ENCODE measurements at regions not wholly inside any gene's neighbourhood (a gene's known extent, or its start where the extent isn't known, plus 50 kb on each side); places are given as distances from the start of the nearest gene placed in this dataset.

DNA sequence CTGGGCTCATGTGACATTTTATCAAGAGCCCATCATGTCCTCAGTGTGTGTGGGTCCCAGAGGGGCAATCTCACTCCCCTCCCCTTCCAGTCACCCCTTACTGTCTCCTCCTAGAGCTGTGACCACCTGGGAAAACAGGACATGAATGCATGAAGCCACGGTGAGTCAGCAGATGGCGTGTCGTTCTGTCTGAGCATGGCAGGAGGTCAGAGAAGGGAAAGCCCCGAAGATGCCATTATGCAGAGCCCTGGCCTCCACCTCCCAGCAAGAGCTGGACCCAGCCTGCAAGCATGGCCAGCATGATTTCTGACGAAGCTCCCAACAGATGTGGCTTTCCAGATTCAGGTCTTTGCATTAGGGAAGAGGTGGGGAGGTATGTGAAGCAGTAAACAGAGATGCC is 118.5 kb downstream of the TLE3 start:
- in situ Hi-C loops (cut with MboI; ENCODE audit: low sequenced_read_pairs): no loop called here
- no peak overlapping the region for H3K56ac ChIP-seq (ENCODE audit: extremely low read depth, insufficient read depth, low read length)
- CTCF ChIA-PET: no interaction called here
- WGBS, 2 experiments (ENCODE audit: extremely low coverage in 2 of 2, insufficient read length in 1 of 2): no CpG with 5 or more reads among the region's 5 CpGs
- POLR2A ChIA-PET (ENCODE audit: unreplicated experiment): no interaction called here
- H2BK120ac ChIP-seq (ENCODE audit: low read depth, low read length): no peak overlapping the region
- H2BK20ac ChIP-seq (ENCODE audit: low read depth, low read length): no peak overlapping the region
- H3K23ac ChIP-seq (ENCODE audit: low read depth, low read length): no peak overlapping the region
- H2AFZ ChIP-seq (replicated peaks; ENCODE audit: low read length, poor library complexity): no peak overlapping the region
- H2AK9ac ChIP-seq (replicated peaks; ENCODE audit: low read depth, low read length, poor library complexity): no peak overlapping the region
- H4K91ac ChIP-seq (ENCODE audit: insufficient read depth, low read depth, low read length): no peak overlapping the region
- no peak overlapping the region for H2AK5ac ChIP-seq (ENCODE audit: low read depth, low read length)
- no peak overlapping the region for H3K27ac ChIP-seq (ENCODE audit: insufficient read depth, low read length)
- no peak for TF ChIP-seq MAFK (IDR thresholded peaks at IDR 0.05; ENCODE audit: low read depth, low read length)
- TF ChIP-seq POLR2A (IDR thresholded peaks at IDR 0.05; ENCODE audit: low read depth, low read length): no peak
- no peak for TF ChIP-seq FOS (IDR thresholded peaks at IDR 0.05; ENCODE audit: low read depth, low read length)
- no peak for TF ChIP-seq SMC3 (IDR thresholded peaks at IDR 0.05; ENCODE audit: low read depth, low read length)
- TF ChIP-seq MAZ (IDR thresholded peaks at IDR 0.05; ENCODE audit: borderline replicate concordance, low read depth, low read length): no peak
- TF ChIP-seq CEBPB (IDR thresholded peaks at IDR 0.05; ENCODE audit: low read depth, low read length): no peak
- no peak for TF ChIP-seq RCOR1 (IDR thresholded peaks at IDR 0.05; ENCODE audit: insufficient replicate concordance, low read length)
- TF ChIP-seq, protein P1, sequence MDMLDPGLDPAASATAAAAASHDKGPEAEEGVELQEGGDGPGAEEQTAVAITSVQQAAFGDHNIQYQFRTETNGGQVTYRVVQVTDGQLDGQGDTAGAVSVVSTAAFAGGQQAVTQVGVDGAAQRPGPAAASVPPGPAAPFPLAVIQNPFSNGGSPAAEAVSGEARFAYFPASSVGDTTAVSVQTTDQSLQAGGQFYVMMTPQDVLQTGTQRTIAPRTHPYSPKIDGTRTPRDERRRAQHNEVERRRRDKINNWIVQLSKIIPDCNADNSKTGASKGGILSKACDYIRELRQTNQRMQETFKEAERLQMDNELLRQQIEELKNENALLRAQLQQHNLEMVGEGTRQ (IDR thresholded peaks at IDR 0.05; ENCODE audit: low read depth, low read length): no peak
- TF ChIP-seq RFX5 (IDR thresholded peaks at IDR 0.05; ENCODE audit: low read depth, low read length): no peak
- TF ChIP-seq CHD1 (IDR thresholded peaks at IDR 0.05; ENCODE audit: low read depth, low read length): no peak
- TF ChIP-seq NFE2L2 (IDR thresholded peaks at IDR 0.05; ENCODE audit: low read depth, low read length): no peak
- no peak for TF ChIP-seq BHLHE40 (IDR thresholded peaks at IDR 0.05; ENCODE audit: low read depth, low read length)
- TF ChIP-seq RAD21 (IDR thresholded peaks at IDR 0.05; ENCODE audit: low read length): no peak
- TF ChIP-seq, protein P2, sequence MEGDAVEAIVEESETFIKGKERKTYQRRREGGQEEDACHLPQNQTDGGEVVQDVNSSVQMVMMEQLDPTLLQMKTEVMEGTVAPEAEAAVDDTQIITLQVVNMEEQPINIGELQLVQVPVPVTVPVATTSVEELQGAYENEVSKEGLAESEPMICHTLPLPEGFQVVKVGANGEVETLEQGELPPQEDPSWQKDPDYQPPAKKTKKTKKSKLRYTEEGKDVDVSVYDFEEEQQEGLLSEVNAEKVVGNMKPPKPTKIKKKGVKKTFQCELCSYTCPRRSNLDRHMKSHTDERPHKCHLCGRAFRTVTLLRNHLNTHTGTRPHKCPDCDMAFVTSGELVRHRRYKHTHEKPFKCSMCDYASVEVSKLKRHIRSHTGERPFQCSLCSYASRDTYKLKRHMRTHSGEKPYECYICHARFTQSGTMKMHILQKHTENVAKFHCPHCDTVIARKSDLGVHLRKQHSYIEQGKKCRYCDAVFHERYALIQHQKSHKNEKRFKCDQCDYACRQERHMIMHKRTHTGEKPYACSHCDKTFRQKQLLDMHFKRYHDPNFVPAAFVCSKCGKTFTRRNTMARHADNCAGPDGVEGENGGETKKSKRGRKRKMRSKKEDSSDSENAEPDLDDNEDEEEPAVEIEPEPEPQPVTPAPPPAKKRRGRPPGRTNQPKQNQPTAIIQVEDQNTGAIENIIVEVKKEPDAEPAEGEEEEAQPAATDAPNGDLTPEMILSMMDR (conservative IDR thresholded peaks at IDR 0.05; ENCODE audit: low read depth, low read length): no peak
- TF ChIP-seq, protein P3, sequence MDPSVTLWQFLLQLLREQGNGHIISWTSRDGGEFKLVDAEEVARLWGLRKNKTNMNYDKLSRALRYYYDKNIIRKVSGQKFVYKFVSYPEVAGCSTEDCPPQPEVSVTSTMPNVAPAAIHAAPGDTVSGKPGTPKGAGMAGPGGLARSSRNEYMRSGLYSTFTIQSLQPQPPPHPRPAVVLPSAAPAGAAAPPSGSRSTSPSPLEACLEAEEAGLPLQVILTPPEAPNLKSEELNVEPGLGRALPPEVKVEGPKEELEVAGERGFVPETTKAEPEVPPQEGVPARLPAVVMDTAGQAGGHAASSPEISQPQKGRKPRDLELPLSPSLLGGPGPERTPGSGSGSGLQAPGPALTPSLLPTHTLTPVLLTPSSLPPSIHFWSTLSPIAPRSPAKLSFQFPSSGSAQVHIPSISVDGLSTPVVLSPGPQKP (IDR thresholded peaks at IDR 0.05; ENCODE audit: borderline replicate concordance, low read depth, low read length): no peak
- no peak for TF ChIP-seq MXI1 (IDR thresholded peaks at IDR 0.05; ENCODE audit: borderline replicate concordance, low read depth, low read length)
- H4K5ac ChIP-seq (ENCODE audit: low read depth, low read length): no peak overlapping the region
- no peak overlapping the region for H3K4ac ChIP-seq (ENCODE audit: low read depth, low read length)
- H3K9me1 ChIP-seq (ENCODE audit: insufficient read depth, low read length): no peaks in the 10 kb centered on the region
- no peak overlapping the region for H3K4me2 ChIP-seq (ENCODE audit: low read depth, low read length)
- H3K14ac ChIP-seq (replicated peaks; ENCODE audit: low read depth, low read length): no peak overlapping the region
- BruUV-seq (replicated peaks): no TSS peak
- H3K27me3 ChIP-seq (ENCODE audit: control insufficient read depth, insufficient read depth, low read length): peaks cover 37% of the 10 kb centered on the region
- no peak overlapping the region for H2BK5ac ChIP-seq (ENCODE audit: low read depth, low read length, poor library complexity, severe bottlenecking)
- H3K4me1 ChIP-seq (ENCODE audit: control insufficient read depth, insufficient read depth, low read length): no peaks in the 10 kb centered on the region
- H3K4me3 ChIP-seq (ENCODE audit: insufficient read depth, low read depth, low read length): no peak overlapping the region
- peak; percentile 18 for DNase-seq
- no peak overlapping the region for H2BK15ac ChIP-seq (ENCODE audit: low read depth, low read length)
- no peak overlapping the region for H3K9ac ChIP-seq (ENCODE audit: low read depth, low read length)
- no peaks in the 10 kb centered on the region for H3K9me3 ChIP-seq (ENCODE audit: control insufficient read depth, insufficient read depth, low read length)
- dilution Hi-C loops (cut with HindIII; ENCODE audit: low sequenced_read_pairs, unreplicated experiment): no loop called here
- H3K18ac ChIP-seq (ENCODE audit: low read depth, low read length): no peak overlapping the region
- no peak overlapping the region for H4K8ac ChIP-seq (ENCODE audit: low read depth in 2 of 2, low read length in 2 of 2)
- H3K79me1 ChIP-seq (ENCODE audit: low read depth in 1 of 2, low read length in 2 of 2): no peaks in the 10 kb centered on the region
- no peaks in the 10 kb centered on the region for H3K36me3 ChIP-seq (ENCODE audit: control insufficient read depth, insufficient read depth, low read length)
- 0 out of 2 replicates have a peak, but pooled peaks cover 4% of the 10 kb centered on the region for H4K20me1 ChIP-seq (ENCODE audit: insufficient read depth, low read length)
- no peak for ATAC-seq (ENCODE audit: low read depth)
- intact Hi-C loops (cut with micrococcal nuclease): loop anchor here (10.0 kb wide), 1 partner anchor 504 kb away; no protein-coding TSS in a partner anchor
